ENCODE measurements at regions not wholly inside any gene's neighbourhood (a gene's known extent, or its start where the extent isn't known, plus 50 kb on each side); places are given as distances from the start of the nearest gene placed in this dataset.

- no peak for DNase-seq
These were observed 100.5 kb downstream of the AASDH start for GRCh38 chr4:56286763-56287162.

- no peak for DNase-seq
These were observed 103.9 kb downstream of the AASDH start for GRCh38 chr4:56283375-56283774.

GRCh38 chr4:56282004-56282403 is 105.3 kb downstream of the AASDH start:
- no peak for DNase-seq

GRCh38 chr4:56276547-56276946 is 110.7 kb downstream of the AASDH start:
- no peak for DNase-seq

DNA sequence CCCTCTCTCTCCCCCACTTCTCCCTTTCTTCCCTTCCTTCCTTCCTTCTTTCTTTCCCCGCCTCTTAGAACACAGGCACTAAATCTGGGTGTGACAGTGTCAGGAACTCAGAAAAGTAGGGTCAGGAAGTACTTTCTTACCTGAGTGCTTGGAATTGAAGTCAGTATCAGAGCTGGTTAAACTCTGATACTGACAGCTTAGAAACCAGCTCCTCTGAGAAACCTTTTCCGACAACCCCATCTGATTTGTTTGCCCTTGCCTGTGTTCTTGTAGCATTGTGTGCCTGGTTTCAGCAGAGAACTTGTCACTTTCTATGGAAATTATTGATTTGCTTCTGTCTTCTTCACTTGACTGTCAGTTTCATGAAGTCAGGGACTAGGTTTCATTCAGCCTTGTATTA is 113.9 kb downstream of the AASDH start:
- no peak for DNase-seq

- no peak for DNase-seq
These were observed 114.4 kb downstream of the AASDH start for GRCh38 chr4:56272927-56273326.

- DNase-seq = no peak
These were observed 115.3 kb downstream of the AASDH start for GRCh38 chr4:56272003-56272402.

- no peak for DNase-seq
These were observed 116.2 kb downstream of the AASDH start for GRCh38 chr4:56271131-56271530.

GRCh38 chr4:56267558-56267957 is 119.7 kb downstream of the AASDH start:
- DNase-seq = no peak

- no peak for DNase-seq
These were observed 122.4 kb downstream of the AASDH start for GRCh38 chr4:56264873-56265272.

DNA sequence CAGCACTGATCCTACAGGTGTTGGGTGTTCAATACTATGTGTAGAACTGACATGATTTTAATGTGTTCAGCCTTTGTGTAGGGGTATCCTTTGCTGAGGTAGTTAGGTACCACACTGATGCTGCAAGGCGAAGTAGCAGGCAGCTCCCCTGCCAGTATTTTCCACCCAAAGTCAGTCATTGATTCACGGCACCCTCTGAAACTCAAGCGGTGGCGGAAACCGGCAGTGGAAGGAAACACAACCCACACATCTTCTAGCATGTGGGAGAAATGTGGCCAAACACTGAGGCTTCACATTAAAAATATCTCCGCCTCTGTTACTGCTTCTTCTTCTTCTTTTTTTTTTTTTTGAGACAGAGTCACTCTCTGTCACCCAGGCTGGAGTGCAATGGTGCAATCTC is 126.3 kb downstream of the AASDH start:
- peak; percentile 48 for DNase-seq

DNA sequence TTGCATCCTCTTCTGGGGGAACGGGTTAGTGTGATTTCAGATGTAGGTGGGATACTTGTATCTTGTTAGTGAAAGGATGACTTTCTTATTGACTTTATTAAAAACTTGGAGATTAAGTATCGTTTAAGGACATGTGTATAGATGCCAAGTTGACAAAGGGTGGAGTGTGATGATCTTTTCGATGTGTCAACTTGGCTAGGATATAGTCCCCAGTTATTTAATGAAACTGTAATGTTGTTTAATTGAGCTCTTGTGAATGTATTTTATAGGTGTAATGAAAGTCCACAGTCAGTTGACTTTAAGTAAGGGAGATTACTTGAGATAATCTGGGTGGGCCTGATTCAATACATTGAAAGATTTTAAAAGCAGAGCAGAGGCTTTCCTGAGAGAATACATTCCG is 127.0 kb downstream of the AASDH start:
- no peak for DNase-seq

GRCh38 chr4:56259655-56260054 is 127.6 kb downstream of the AASDH start:
- DNase-seq = no peak

DNA sequence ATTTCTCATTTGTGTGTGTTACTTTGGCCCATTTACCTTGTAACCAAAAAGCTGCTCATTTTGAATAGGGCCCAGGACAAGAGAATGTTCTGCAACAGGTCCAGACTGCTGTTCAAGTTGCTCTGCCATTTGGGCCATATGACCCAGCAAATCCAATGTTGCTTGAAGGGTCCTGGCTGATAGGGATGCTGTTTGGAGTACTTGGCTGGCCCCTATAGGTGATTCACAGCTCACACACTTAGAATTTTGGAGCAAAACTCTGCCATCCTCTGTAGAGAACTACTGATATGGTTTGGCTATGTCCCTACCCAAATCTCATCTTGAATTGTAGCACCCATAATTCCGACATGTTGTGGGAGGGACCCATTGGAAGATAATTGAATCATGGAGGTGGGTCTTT is 131.5 kb downstream of the AASDH start:
- no peak for DNase-seq

DNA sequence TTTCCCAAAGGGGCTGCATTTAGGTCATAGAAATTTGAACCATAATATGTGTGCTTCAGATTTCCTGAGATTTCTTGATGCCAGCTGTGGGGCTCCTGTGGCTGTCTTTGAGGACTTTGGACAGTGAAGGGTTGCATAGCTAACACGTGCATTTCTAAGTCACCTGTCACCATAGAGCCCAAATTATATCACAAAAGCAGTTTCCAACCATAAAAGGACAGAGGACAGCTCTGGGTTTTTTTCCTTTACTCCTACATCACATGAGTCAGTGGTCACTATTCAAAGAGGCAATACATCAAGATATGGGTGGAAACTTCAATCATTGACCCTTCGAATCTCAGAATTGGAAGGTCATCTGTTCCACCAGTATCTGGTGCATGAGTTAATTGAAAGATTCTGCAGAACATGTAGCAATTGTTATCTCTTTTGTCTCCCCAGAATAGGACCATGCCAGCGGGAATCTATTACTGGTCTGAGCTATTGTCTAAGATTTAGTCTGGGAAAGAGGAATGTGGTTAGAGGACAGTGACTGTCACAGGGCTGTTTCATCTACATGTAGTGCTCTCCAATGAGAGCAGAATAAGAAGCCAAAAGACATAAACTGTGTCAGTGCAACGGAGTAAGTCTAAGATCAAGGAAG is 133.5 kb downstream of the AASDH start:
- no peak for DNase-seq

DNA sequence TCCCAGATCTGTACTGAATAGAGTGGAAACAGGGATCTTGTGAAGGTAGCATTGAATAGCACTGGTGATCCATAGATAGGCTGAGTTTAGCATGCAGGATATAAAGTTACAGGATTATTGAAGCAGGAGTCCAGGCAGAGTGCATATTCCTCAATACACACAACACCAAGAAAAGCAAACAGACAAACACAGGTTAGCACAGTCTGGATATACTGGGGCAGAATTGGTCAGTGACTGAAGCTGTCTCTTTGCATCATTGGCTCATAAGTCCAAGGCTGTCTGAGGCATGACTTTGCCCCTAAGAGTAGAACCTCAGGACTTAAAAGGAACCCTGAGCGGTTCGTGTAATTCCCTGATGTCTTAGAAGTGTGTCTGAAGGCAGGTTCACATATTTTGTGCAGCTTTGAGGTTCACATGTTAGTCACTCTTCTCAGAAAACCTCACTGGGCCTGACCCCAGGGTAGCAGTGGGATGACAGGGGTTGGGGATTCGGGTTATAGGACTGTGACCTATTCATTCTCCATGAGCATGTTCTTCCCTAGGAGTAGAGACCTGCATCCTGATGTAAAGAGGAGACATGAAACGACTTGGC is 134.6 kb downstream of the AASDH start:
- DNase-seq = no peak

GRCh38 chr4:56251556-56251955 is 135.7 kb downstream of the AASDH start:
- no peak for DNase-seq

GRCh38 chr4:56250776-56251175 is 136.5 kb downstream of the AASDH start:
- DNase-seq = no peak

- no peak for DNase-seq
These were observed 139.6 kb downstream of the AASDH start for GRCh38 chr4:56247646-56248045.

DNA sequence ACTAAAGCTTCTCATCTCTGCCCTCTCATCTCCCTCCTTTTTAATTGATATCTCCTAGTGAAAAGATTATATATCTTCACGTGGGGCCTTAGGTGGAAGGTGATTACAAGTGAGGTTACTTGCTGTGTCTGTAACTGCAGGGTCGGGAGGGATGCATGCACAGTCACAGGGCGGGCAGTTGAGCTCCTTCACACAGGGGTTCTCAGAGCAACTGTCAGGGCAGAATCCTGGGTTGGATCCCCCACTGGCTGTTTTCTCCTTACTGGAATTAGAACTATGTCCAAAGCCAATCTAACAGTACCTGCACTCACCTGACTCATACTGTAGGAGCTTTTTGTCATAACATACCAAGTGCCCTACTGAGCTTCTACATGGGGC is 141.1 kb downstream of the AASDH start:
- DNase-seq = no peak

DNA sequence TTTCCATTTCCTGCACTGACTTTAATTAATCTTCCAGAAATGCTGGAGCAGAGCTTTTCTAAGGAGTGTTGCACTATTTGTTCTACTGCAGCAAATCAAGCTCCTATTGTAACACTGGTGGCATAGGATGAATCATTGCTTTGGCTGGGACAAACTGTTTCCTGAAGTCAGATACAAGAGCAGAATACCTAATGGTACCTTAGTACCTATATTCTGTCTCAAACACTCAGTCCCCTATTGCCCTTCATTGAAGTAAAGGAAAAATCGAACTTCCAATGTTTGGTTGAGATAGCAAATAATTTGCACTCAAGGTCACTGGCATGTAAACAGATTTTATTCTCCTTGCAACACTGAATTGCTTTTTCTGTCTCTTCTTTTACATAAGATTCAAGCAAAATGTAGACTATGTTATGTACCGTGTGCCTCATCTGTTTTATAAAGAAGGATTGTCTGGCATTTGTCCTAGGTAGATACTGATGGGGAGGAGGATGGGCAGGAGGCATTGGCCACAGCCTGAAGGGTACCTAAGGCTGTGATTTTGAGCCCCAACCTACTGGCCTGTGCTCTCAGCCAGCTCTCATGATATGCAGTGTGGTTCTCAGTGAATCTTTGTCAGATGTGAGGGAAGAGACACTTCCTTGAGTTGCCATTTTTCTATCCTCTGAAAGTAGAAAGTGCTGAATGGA is 141.6 kb downstream of the AASDH start:
- DNase-seq = no peak

- DNase-seq = no peak
These were observed 142.6 kb downstream of the AASDH start for GRCh38 chr4:56244681-56245080.

GRCh38 chr4:56243107-56243506 is 144.2 kb downstream of the AASDH start:
- DNase-seq = no peak

DNA sequence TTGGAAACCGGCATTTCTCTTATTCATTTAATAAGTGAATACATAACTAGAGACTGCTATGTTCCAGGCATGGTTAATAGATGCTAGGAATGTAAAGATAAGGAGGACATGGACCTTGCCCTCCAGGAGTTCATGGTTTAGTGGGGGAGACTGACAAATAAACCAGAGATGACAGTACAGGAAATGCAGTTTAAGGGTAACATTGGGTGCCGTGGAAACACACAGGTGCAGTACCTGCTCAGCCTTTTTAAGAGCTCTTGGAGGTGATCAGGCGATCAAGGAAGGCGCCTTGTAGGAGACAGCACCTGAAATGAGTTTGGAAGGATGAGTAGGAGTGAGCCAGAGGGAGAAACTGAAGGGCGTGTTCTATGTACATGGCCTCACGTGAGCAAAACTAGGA is 145.8 kb downstream of the AASDH start:
- no peak for DNase-seq
